Neural cell (in vitro differentiated cells): ENCODE measurements at regions not wholly inside any gene's neighbourhood (a gene's known extent, or its start where the extent isn't known, plus 50 kb on each side); places are given as distances from the start of the nearest gene placed in this dataset.

Experiments
- EZH2 ChIP-seq: fragments of 200-600, 300-800 bp; shearing (Covaris generic), sonication (generic); IDR thresholded peaks from 2 replicates; pipeline ENCODE4 v1.6.1; 2014; ENCODE audit warnings: antibody characterized with exemption, low read length, borderline replicate concordance, mild to moderate bottlenecking; ENCODE audit not compliant: insufficient read depth, poor library complexity, severe bottlenecking
- MXI1 ChIP-seq: fragments of 450-650 bp; conservative IDR thresholded peaks from 2 replicates; pipeline ENCODE4 v1.6.1; 2014; ENCODE audit warnings: antibody characterized with exemption, mild to moderate bottlenecking; ENCODE audit not compliant: poor library complexity, severe bottlenecking
- POLR2AphosphoS5 ChIP-seq: IDR thresholded peaks from 2 replicates; pipeline ENCODE4 v1.6.1; 2012
- RAD21 ChIP-seq: fragments of 450-650 bp; conservative IDR thresholded peaks from 2 replicates; pipeline ENCODE4 v1.6.1; 2014; ENCODE audit warnings: antibody characterized with exemption, mild to moderate bottlenecking, moderate library complexity
- SMC3 ChIP-seq: fragments of 450-650 bp; conservative IDR thresholded peaks from 2 replicates; pipeline ENCODE4 v1.6.1; 2014; ENCODE audit warnings: antibody characterized with exemption, mild to moderate bottlenecking, moderate library complexity; ENCODE audit not compliant: poor library complexity
- TAF1 ChIP-seq: IDR thresholded peaks from 2 replicates; pipeline ENCODE4 v1.6.1; 2012; ENCODE audit warnings: low read depth
- TF ChIP-seq, protein P1 (sequence below): fragments of 450-650 bp; IDR thresholded peaks from 2 replicates; pipeline ENCODE4 v1.5.1; 2014; ENCODE audit warnings: antibody characterized with exemption, mild to moderate bottlenecking, moderate library complexity; ENCODE audit not compliant: poor library complexity, severe bottlenecking

DNA sequence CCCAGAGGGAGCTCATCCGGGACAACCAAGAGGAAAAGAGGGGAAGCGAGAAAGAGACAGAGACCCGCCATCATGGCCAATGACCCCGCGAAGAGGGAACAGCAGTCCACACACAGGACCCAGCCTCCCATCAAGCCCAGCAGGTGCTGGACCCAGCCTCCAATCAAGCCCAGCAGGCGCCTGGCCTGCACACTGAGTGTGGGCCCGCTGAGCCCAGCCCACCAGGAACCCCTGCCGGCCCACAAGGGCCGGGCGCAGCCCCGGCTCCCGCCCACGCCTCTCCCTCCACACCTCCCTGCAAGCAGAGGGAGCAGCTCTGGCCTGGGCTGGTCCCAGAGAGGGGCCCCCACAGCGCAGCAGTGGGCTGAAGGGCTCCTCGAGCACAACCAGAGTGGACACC lies 391.1 kb downstream of the IDS start:
- TF ChIP-seq MXI1 (no peak), SMC3 (no peak), POLR2AphosphoS5 (no peak), EZH2 (no peak), RAD21 (no peak), TAF1 (no peak)
- TF ChIP-seq, protein P1, sequence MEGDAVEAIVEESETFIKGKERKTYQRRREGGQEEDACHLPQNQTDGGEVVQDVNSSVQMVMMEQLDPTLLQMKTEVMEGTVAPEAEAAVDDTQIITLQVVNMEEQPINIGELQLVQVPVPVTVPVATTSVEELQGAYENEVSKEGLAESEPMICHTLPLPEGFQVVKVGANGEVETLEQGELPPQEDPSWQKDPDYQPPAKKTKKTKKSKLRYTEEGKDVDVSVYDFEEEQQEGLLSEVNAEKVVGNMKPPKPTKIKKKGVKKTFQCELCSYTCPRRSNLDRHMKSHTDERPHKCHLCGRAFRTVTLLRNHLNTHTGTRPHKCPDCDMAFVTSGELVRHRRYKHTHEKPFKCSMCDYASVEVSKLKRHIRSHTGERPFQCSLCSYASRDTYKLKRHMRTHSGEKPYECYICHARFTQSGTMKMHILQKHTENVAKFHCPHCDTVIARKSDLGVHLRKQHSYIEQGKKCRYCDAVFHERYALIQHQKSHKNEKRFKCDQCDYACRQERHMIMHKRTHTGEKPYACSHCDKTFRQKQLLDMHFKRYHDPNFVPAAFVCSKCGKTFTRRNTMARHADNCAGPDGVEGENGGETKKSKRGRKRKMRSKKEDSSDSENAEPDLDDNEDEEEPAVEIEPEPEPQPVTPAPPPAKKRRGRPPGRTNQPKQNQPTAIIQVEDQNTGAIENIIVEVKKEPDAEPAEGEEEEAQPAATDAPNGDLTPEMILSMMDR, result no peak
